NB4 (cell line): ENCODE measurements at regions not wholly inside any gene's neighbourhood (a gene's known extent, or its start where the extent isn't known, plus 50 kb on each side); places are given as distances from the start of the nearest gene placed in this dataset.
"Not testable (repeated sequence)": the region's sequence is repeated elsewhere in the genome, so short reads cannot be mapped to it uniquely, and the experiment has no call there.

Experiments
- MYC ChIP-seq: IDR thresholded peaks from 2 replicates; pipeline ENCODE4 v1.6.1; 2011; ENCODE audit warnings: low read depth, low read length
- POLR2A ChIP-seq: IDR thresholded peaks from 2 replicates; pipeline ENCODE4 v1.6.1; 2011; ENCODE audit warnings: mild to moderate bottlenecking; ENCODE audit not compliant: insufficient read length; ENCODE audit errors: extremely low read depth
- TF ChIP-seq, protein P1 (sequence below): IDR thresholded peaks from one replicate; pipeline ENCODE4 v1.5.1; 2012; ENCODE audit warnings: low read depth, low read length
- TF ChIP-seq, protein P2 (sequence below): IDR thresholded peaks from 2 replicates; pipeline ENCODE4 v1.6.1; 2011; ENCODE audit warnings: low read depth, low read length

DNA sequence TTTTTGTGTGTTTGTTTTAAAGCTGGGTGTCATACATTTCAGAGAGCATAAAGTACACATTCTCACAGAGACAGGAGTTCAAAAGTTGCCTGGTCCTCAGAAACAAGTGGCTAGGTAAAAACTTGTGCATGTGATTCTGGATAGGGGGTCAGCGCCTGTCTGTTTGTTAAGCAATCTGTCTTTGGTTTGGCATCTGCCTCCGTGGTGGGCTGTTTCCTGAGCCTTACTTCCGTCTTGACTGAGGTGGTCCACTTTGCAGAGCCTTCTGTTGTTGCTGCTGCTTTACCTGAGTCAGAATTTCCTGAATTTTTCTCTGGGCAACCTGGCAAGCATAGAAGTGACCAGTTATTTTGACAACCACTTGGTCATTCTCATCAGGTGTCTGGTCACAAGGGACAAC is 73.8 kb upstream of the RPS6KA2 start:
- TF ChIP-seq, protein P1, sequence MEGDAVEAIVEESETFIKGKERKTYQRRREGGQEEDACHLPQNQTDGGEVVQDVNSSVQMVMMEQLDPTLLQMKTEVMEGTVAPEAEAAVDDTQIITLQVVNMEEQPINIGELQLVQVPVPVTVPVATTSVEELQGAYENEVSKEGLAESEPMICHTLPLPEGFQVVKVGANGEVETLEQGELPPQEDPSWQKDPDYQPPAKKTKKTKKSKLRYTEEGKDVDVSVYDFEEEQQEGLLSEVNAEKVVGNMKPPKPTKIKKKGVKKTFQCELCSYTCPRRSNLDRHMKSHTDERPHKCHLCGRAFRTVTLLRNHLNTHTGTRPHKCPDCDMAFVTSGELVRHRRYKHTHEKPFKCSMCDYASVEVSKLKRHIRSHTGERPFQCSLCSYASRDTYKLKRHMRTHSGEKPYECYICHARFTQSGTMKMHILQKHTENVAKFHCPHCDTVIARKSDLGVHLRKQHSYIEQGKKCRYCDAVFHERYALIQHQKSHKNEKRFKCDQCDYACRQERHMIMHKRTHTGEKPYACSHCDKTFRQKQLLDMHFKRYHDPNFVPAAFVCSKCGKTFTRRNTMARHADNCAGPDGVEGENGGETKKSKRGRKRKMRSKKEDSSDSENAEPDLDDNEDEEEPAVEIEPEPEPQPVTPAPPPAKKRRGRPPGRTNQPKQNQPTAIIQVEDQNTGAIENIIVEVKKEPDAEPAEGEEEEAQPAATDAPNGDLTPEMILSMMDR = not testable (repeated sequence)
- TF ChIP-seq POLR2A, MYC: not testable (repeated sequence)
- TF ChIP-seq, protein P2, sequence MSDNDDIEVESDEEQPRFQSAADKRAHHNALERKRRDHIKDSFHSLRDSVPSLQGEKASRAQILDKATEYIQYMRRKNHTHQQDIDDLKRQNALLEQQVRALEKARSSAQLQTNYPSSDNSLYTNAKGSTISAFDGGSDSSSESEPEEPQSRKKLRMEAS = not testable (repeated sequence)
